ENCODE measurements at regions not wholly inside any gene's neighbourhood (a gene's known extent, or its start where the extent isn't known, plus 50 kb on each side); places are given as distances from the start of the nearest gene placed in this dataset.
"Not testable (repeated sequence)": the region's sequence is repeated elsewhere in the genome, so short reads cannot be mapped to it uniquely, and the experiment has no call there.

DNA sequence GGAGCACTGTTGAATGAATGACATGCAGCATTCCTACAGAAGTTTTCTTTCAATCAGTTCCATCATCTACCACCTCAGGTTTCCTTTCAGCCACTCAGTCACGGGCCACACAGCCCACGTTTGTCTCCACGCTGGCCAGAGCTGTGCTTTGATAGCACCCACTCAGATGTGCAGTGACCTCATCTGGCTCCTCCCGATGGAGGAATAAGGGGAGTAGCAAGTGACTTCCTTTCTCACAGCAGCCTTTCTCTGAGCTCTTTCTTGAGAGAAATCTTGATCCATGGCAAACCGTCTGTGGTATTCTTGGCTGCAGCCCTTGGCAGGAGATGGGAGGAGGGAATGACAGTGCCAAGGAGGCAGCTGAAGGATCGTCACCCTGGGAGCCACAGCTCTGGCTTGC lies 62.4 kb downstream of the HOXC4 start:
- not testable (repeated sequence) for TF ChIP-seq CTCF (optimal IDR thresholded peaks at IDR 0.05 in 1 of 3, IDR thresholded peaks at IDR 0.05 in 1 of 3, conservative IDR thresholded peaks at IDR 0.05 in 1 of 3; ENCODE audit: extremely low read depth in 1 of 3, insufficient read depth in 2 of 3, low read length in 3 of 3); EZH2 (IDR thresholded peaks at IDR 0.05; ENCODE audit: low read length)

Measured in keratinocyte (primary cell).